ENCODE measurements at regions not wholly inside any gene's neighbourhood (a gene's known extent, or its start where the extent isn't known, plus 50 kb on each side); places are given as distances from the start of the nearest gene placed in this dataset.
A peak's percentile ranks its signal among the peaks of the same experiment; 100 is the strongest.

DNA sequence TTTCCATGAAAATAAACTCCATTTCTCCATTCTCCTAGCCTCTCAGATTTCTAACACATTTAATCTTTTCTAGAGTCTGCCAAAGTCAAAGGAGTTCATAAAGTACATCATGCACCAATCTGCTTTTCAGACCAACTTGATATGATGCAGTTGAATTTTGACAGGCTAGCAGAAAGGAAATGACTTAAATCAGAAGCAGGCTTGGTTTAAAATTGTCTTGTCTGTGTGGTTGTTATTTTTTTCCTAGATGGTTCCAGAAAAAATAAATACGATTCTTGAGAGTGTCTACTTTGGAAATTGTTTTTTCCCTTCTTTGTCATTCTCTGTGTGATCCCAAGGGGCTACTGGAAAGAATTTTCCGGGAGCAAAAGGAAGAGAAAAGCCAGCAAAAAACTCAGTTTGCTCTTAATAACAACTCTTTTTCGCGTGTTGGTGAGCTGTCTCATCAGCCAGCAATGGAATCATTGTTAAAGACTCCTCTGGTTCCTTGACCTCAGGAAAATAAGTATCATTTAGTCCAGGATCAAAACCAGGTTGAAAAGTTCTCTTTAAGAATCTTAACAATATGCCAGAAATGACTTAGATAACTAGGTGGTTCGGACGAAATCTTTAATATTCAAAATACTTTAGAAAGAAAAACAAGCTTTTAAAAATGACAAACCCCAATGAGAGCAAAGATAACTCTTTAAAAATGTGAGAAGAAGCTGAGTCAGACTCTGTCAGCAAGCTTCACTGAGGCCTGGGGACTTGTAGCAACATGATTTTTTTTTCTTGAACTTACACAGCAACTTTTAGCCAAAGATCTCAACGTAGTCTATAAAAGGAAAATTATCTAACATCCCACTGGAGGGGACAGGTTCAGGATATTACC is 49.7 kb upstream of the GAB1 start:
- TF ChIP-seq, protein P1, sequence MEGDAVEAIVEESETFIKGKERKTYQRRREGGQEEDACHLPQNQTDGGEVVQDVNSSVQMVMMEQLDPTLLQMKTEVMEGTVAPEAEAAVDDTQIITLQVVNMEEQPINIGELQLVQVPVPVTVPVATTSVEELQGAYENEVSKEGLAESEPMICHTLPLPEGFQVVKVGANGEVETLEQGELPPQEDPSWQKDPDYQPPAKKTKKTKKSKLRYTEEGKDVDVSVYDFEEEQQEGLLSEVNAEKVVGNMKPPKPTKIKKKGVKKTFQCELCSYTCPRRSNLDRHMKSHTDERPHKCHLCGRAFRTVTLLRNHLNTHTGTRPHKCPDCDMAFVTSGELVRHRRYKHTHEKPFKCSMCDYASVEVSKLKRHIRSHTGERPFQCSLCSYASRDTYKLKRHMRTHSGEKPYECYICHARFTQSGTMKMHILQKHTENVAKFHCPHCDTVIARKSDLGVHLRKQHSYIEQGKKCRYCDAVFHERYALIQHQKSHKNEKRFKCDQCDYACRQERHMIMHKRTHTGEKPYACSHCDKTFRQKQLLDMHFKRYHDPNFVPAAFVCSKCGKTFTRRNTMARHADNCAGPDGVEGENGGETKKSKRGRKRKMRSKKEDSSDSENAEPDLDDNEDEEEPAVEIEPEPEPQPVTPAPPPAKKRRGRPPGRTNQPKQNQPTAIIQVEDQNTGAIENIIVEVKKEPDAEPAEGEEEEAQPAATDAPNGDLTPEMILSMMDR (IDR thresholded peaks at IDR 0.05; ENCODE audit: insufficient read depth, low read length, missing control alignments) = no peak
- ChIA-PET CTCF (no interaction called here), POLR2A (interaction anchor here (1.3 kb wide), 1 partner anchor 49 kb away, joined by 7 read pairs; the partner anchor contains the start of gene GAB1)
- no peak overlapping the region; the same call in 1 of the 2 replicates for H3K4me3 ChIP-seq (ENCODE audit: low read depth, low read length)
- peak; percentile 23 for DNase-seq (ENCODE audit: low read depth, low spot score)

Data from AG04449 (cell line).